Activated B cell treated with CpG ODN at 0.5 μM for 24 hours (primary cell): ENCODE measurements at regions not wholly inside any gene's neighbourhood (a gene's known extent, or its start where the extent isn't known, plus 50 kb on each side); places are given as distances from the start of the nearest gene placed in this dataset.

Experiments used
- ATAC-seq: fragments of 200-7000 bp; cut with Tn5 transposase; one replicate; pipeline ENCODE4 v1.10.0; 2021; ENCODE audit warnings: low read depth, mild to moderate bottlenecking, moderate library complexity
- CTCF ChIA-PET: fragments of 350-600 bp; sonication (Branson Sonifier 250); formaldehyde crosslinking; loops from one replicate; lab custom pipeline; 2021; ENCODE audit warnings: antibody characterized with exemption; lab: Charles Lee
- POLR2A ChIA-PET: fragments of 350-600 bp; sonication (Branson Sonifier 250); formaldehyde crosslinking; loops from one replicate; lab custom pipeline; 2021; ENCODE audit warnings: antibody characterized with exemption; lab: Charles Lee
- DNase-seq: peaks from one replicate; pipeline ENCODE4 v3.0.0; 2022
- H3K27ac Mint-ChIP-seq: one replicate; pipeline ENCODE4 v1.8.0; 2020; ENCODE audit warnings: mixed read lengths
- H3K27me3 Mint-ChIP-seq: one replicate; pipeline ENCODE4 v1.8.0; 2021; ENCODE audit warnings: mixed read lengths
- H3K36me3 Mint-ChIP-seq: one replicate; pipeline ENCODE4 v1.8.0; 2021; ENCODE audit warnings: low read depth, mixed read lengths
- H3K4me1 Mint-ChIP-seq: one replicate; pipeline ENCODE4 v1.8.0; 2021; ENCODE audit warnings: mixed read lengths
- H3K4me3 Mint-ChIP-seq: one replicate; pipeline ENCODE4 v1.8.0; 2020; ENCODE audit warnings: mild to moderate bottlenecking, mixed read lengths
- H3K9me3 Mint-ChIP-seq: one replicate; pipeline ENCODE4 v1.8.0; 2020; ENCODE audit warnings: mixed read lengths
- CTCF ChIP-seq: fragments of 200-600 bp; IDR thresholded peaks from one replicate; pipeline ENCODE4 v1.8.0; 2022; ENCODE audit warnings: antibody characterized with exemption, mild to moderate bottlenecking
- intact Hi-C: fragments of 100-400 bp; cut with micrococcal nuclease; formaldehyde crosslinking; loops from one replicate; pipeline ENCODE4 v1.15.1; 2024

- ChIA-PET CTCF (no interaction called here), POLR2A (interaction anchor here (0.5 to 1.0 kb wide), 3 partner anchors 33 to 1233 kb away, joined by 3 read pairs; partner anchors contain the start of gene SFMBT2)
- peaks cover 20% of the 10 kb centered on the region for H3K9me3 Mint-ChIP-seq
- H3K4me3 Mint-ChIP-seq = no peak overlapping the region
- H3K27ac Mint-ChIP-seq = peak overlapping the region; percentile 38
- DNase-seq = no peak
- TF ChIP-seq CTCF = no peak
- no peak for ATAC-seq
- no peaks in the 10 kb centered on the region for H3K27me3 Mint-ChIP-seq
- H3K4me1 Mint-ChIP-seq = peaks cover 20% of the 10 kb centered on the region
- peaks cover 2% of the 10 kb centered on the region for H3K36me3 Mint-ChIP-seq
- intact Hi-C loops = no loop called here
Observed at GRCh38 chr10:7507887-7508726, 97.3 kb upstream of the SFMBT2 start.

GRCh38 chr10:7506571-7506970 lies 95.7 kb upstream of the SFMBT2 start:
- CTCF ChIA-PET = interaction anchor here (2.4 kb wide), 1 partner anchor 19 kb away, joined by 6 read pairs; no protein-coding TSS in a partner anchor
- H3K36me3 Mint-ChIP-seq = peaks cover 2% of the 10 kb centered on the region
- no peak for TF ChIP-seq CTCF

GRCh38 chr10:7505196-7505595 lies 94.4 kb upstream of the SFMBT2 start:
- ChIA-PET POLR2A (no interaction called here), CTCF (interaction anchor here (2.4 kb wide), 1 partner anchor 20 kb away, joined by 6 read pairs; no protein-coding TSS in a partner anchor)
- Mint-ChIP-seq H3K9me3 (peaks cover 12% of the 10 kb centered on the region), H3K4me1 (peaks cover 30% of the 10 kb centered on the region), H3K36me3 (no peaks in the 10 kb centered on the region), H3K27ac (no peak overlapping the region), H3K27me3 (no peaks in the 10 kb centered on the region), H3K4me3 (no peak overlapping the region)
- intact Hi-C loops = no loop called here
- ATAC-seq = no peak
- no peak for TF ChIP-seq CTCF
- DNase-seq = no peak

More at GRCh38 chr10:7506571-7506970, 95.7 kb upstream of the SFMBT2 start:
- POLR2A ChIA-PET = interaction anchor here (0.6 kb wide), 1 partner anchor 32 kb away, joined by 7 read pairs; no protein-coding TSS in a partner anchor
- intact Hi-C loops = no loop called here
- DNase-seq (no peak), ATAC-seq (no peak)
- Mint-ChIP-seq H3K27me3 (no peaks in the 10 kb centered on the region), H3K27ac (no peak overlapping the region), H3K4me3 (no peak overlapping the region), H3K4me1 (peaks cover 26% of the 10 kb centered on the region), H3K9me3 (peaks cover 21% of the 10 kb centered on the region)

- no peak for ATAC-seq
- Mint-ChIP-seq H3K36me3 (no peaks in the 10 kb centered on the region), H3K9me3 (peaks cover 3% of the 10 kb centered on the region), H3K27ac (no peak overlapping the region), H3K27me3 (no peaks in the 10 kb centered on the region), H3K4me1 (peaks cover 23% of the 10 kb centered on the region), H3K4me3 (no peak overlapping the region)
- no peak for DNase-seq
- no peak for TF ChIP-seq CTCF
- POLR2A ChIA-PET = no interaction called here
- CTCF ChIA-PET = interaction anchor here (0.6 kb wide), 1 partner anchor 162 kb away, joined by 3 read pairs; no protein-coding TSS in a partner anchor
- intact Hi-C loops = no loop called here
Observed at GRCh38 chr10:7503190-7503589, 92.4 kb upstream of the SFMBT2 start.

- Mint-ChIP-seq H3K27ac (no peak overlapping the region), H3K36me3 (no peaks in the 10 kb centered on the region), H3K4me3 (no peak overlapping the region), H3K9me3 (peaks cover 3% of the 10 kb centered on the region), H3K4me1 (peaks cover 12% of the 10 kb centered on the region), H3K27me3 (no peaks in the 10 kb centered on the region)
- intact Hi-C loops = no loop called here
- no peak for TF ChIP-seq CTCF
- CTCF ChIA-PET = no interaction called here
- DNase-seq = no peak
- ATAC-seq = no peak
- POLR2A ChIA-PET = no interaction called here
Observed at GRCh38 chr10:7501157-7501556, 90.3 kb upstream of the SFMBT2 start.
